IMR-90 (cell line): ENCODE measurements at regions not wholly inside any gene's neighbourhood (a gene's known extent, or its start where the extent isn't known, plus 50 kb on each side); places are given as distances from the start of the nearest gene placed in this dataset.

Experiments used
- ATAC-seq: fragments of 200-7000 bp; cut with Tn5 transposase; 2 replicates; pipeline ENCODE4 v1.9.1; 2020; ENCODE audit warnings: low read depth, mild to moderate bottlenecking, moderate library complexity
- BruUV-seq: library from RNA; stranded (reverse); fragments of 400-500 nt; replicated peaks from 2 replicates; lab custom pipeline; 2021; lab: Mats Ljungman, UMichigan
- CTCF ChIA-PET: fragments of 300-600 bp; formaldehyde crosslinking; extraction: SDS; loops from one replicate; lab custom pipeline; 2021; ENCODE audit warnings: antibody characterized with exemption; lab: Yijun Ruan, JAX
- POLR2A ChIA-PET: fragments of 300-600 bp; sonication (Branson Sonifier 250); formaldehyde crosslinking; loops from one replicate; lab custom pipeline; 2022; ENCODE audit warnings: antibody characterized with exemption; ENCODE audit not compliant: unreplicated experiment; lab: Charles Lee
- DNase-seq: peaks from one replicate; pipeline ENCODE4 v3.0.0; 2013
- H2AFZ ChIP-seq: replicated peaks from 2 replicates; pipeline ENCODE3; 2013; ENCODE audit warnings: low read length, mild to moderate bottlenecking; ENCODE audit not compliant: poor library complexity
- H2AK5ac ChIP-seq: 2 replicates; pipeline ENCODE4 v1.6.1; 2013; ENCODE audit warnings: low read depth, low read length, inconsistent platforms
- H2AK9ac ChIP-seq: replicated peaks from 2 replicates; pipeline ENCODE3; 2013; ENCODE audit warnings: mild to moderate bottlenecking, low read depth, low read length, moderate library complexity; ENCODE audit not compliant: poor library complexity
- H2BK120ac ChIP-seq: 2 replicates; pipeline ENCODE4 v1.6.1; 2013; ENCODE audit warnings: low read depth, low read length, inconsistent platforms
- H2BK15ac ChIP-seq: 3 replicates; pipeline ENCODE4 v1.6.1; 2013; ENCODE audit warnings: low read depth, low read length, inconsistent platforms
- H2BK20ac ChIP-seq: 2 replicates; pipeline ENCODE4 v1.6.1; 2013; ENCODE audit warnings: low read depth, mild to moderate bottlenecking, inconsistent platforms, low read length, moderate library complexity
- H2BK5ac ChIP-seq: 2 replicates; pipeline ENCODE4 v1.6.1; 2013; ENCODE audit warnings: mild to moderate bottlenecking, low read depth, low read length, inconsistent platforms; ENCODE audit not compliant: poor library complexity, severe bottlenecking
- H3K14ac ChIP-seq: replicated peaks from 2 replicates; pipeline ENCODE4 v1.6.1; 2013; ENCODE audit warnings: low read depth, low read length, inconsistent platforms
- H3K18ac ChIP-seq: 2 replicates; pipeline ENCODE4 v1.6.1; 2013; ENCODE audit warnings: low read depth, low read length, control low read depth
- H3K23ac ChIP-seq: 2 replicates; pipeline ENCODE4 v1.6.1; 2013; ENCODE audit warnings: low read depth, low read length, inconsistent platforms
- H3K27ac ChIP-seq: 2 replicates; pipeline ENCODE4 v1.5.1; 2013; ENCODE audit warnings: mild to moderate bottlenecking, control low read depth, low read length; ENCODE audit not compliant: insufficient read depth
- H3K27me3 ChIP-seq: 2 replicates; pipeline ENCODE4 v1.6.1; 2013; ENCODE audit warnings: low read length; ENCODE audit not compliant: control insufficient read depth, insufficient read depth
- H3K36me3 ChIP-seq: 2 replicates; pipeline ENCODE4 v1.6.1; 2013; ENCODE audit warnings: low read length, mixed read lengths; ENCODE audit not compliant: control insufficient read depth, insufficient read depth
- H3K4ac ChIP-seq: 2 replicates; pipeline ENCODE4 v1.6.1; 2013; ENCODE audit warnings: low read depth, low read length, inconsistent platforms
- H3K4me1 ChIP-seq: 2 replicates; pipeline ENCODE4 v1.6.1; 2013; ENCODE audit warnings: low read length, mixed read lengths; ENCODE audit not compliant: control insufficient read depth, insufficient read depth
- H3K4me2 ChIP-seq: 2 replicates; pipeline ENCODE4 v1.6.1; 2013; ENCODE audit warnings: low read depth, mild to moderate bottlenecking, control low read depth, low read length, moderate library complexity
- H3K4me3 ChIP-seq: 2 replicates; pipeline ENCODE4 v1.5.1; 2013; ENCODE audit warnings: low read depth, mild to moderate bottlenecking, control low read depth, low read length, moderate library complexity; ENCODE audit not compliant: insufficient read depth
- H3K56ac ChIP-seq: 2 replicates; pipeline ENCODE4 v1.6.1; 2013; ENCODE audit warnings: low read length, inconsistent platforms; ENCODE audit not compliant: insufficient read depth; ENCODE audit errors: extremely low read depth
- H3K79me1 ChIP-seq, 2 experiments: 2 replicates each; pipeline ENCODE4 v1.6.1; 2013; ENCODE audit warnings: low read length in 2 of 2, inconsistent platforms in 1 of 2, low read depth in 1 of 2
- H3K9ac ChIP-seq: 2 replicates; pipeline ENCODE4 v1.6.1; 2013; ENCODE audit warnings: low read depth, low read length, control low read depth
- H3K9me1 ChIP-seq: 2 replicates; pipeline ENCODE4 v1.6.1; 2013; ENCODE audit warnings: low read length, inconsistent platforms; ENCODE audit not compliant: insufficient read depth
- H3K9me3 ChIP-seq: 2 replicates; pipeline ENCODE4 v1.6.1; 2013; ENCODE audit warnings: low read length; ENCODE audit not compliant: control insufficient read depth, insufficient read depth
- H4K20me1 ChIP-seq: 2 replicates; pipeline ENCODE4 v1.6.1; 2013; ENCODE audit warnings: low read length, inconsistent platforms; ENCODE audit not compliant: insufficient read depth
- H4K5ac ChIP-seq: 2 replicates; pipeline ENCODE4 v1.6.1; 2013; ENCODE audit warnings: mild to moderate bottlenecking, low read depth, low read length, control low read depth
- H4K8ac ChIP-seq, 2 experiments: 2 replicates each; pipeline ENCODE4 v1.6.1; 2013; ENCODE audit warnings: low read depth in 2 of 2, low read length in 2 of 2, control low read depth in 1 of 2, inconsistent platforms in 1 of 2
- H4K91ac ChIP-seq: 2 replicates; pipeline ENCODE4 v1.6.1; 2013; ENCODE audit warnings: low read depth, low read length, inconsistent platforms; ENCODE audit not compliant: insufficient read depth
- BHLHE40 ChIP-seq: fragments of 150-350 bp; IDR thresholded peaks from 2 replicates; pipeline ENCODE4 v1.6.1; 2016; ENCODE audit warnings: mild to moderate bottlenecking, low read depth, low read length
- CEBPB ChIP-seq: IDR thresholded peaks from 2 replicates; pipeline ENCODE4 v1.6.1; 2012; ENCODE audit warnings: low read depth, low read length, improper control_type of control experiment
- CHD1 ChIP-seq: IDR thresholded peaks from 2 replicates; pipeline ENCODE4 v1.6.1; 2012; ENCODE audit warnings: low read depth, low read length, improper control_type of control experiment
- FOS ChIP-seq: fragments of 150-350 bp; IDR thresholded peaks from 2 replicates; pipeline ENCODE4 v1.6.1; 2016; ENCODE audit warnings: low read depth, low read length
- MAFK ChIP-seq: IDR thresholded peaks from 2 replicates; pipeline ENCODE4 v1.6.1; 2012; ENCODE audit warnings: low read depth, low read length, improper control_type of control experiment
- MAZ ChIP-seq: IDR thresholded peaks from 2 replicates; pipeline ENCODE4 v1.6.1; 2012; ENCODE audit warnings: low read depth, mild to moderate bottlenecking, low read length, improper control_type of control experiment, moderate library complexity, borderline replicate concordance
- MXI1 ChIP-seq: IDR thresholded peaks from 2 replicates; pipeline ENCODE4 v1.6.1; 2012; ENCODE audit warnings: low read depth, mild to moderate bottlenecking, low read length, moderate library complexity, borderline replicate concordance
- NFE2L2 ChIP-seq: fragments of 150-350 bp; IDR thresholded peaks from 2 replicates; pipeline ENCODE4 v1.6.1; 2016; ENCODE audit warnings: low read depth, mild to moderate bottlenecking, low read length
- POLR2A ChIP-seq: IDR thresholded peaks from 2 replicates; pipeline ENCODE4 v1.6.1; 2012; ENCODE audit warnings: mild to moderate bottlenecking, low read depth, low read length
- RAD21 ChIP-seq: IDR thresholded peaks from 2 replicates; pipeline ENCODE4 v1.6.1; 2012; ENCODE audit warnings: low read length, improper control_type of control experiment
- RCOR1 ChIP-seq: IDR thresholded peaks from 2 replicates; pipeline ENCODE4 v1.6.1; 2012; ENCODE audit warnings: mild to moderate bottlenecking, low read length, improper control_type of control experiment; ENCODE audit not compliant: insufficient replicate concordance
- RFX5 ChIP-seq: IDR thresholded peaks from 2 replicates; pipeline ENCODE4 v1.8.0; 2012; ENCODE audit warnings: low read depth, mild to moderate bottlenecking, low read length, moderate library complexity
- SMC3 ChIP-seq: fragments of 150-350 bp; IDR thresholded peaks from 2 replicates; pipeline ENCODE4 v1.6.1; 2016; ENCODE audit warnings: low read depth, mild to moderate bottlenecking, antibody characterized with exemption, low read length, moderate library complexity
- WGBS, 2 experiments: methylation state at CpG; one replicate each; pipeline versions ENCODE4 v1.1.5 to v1.1.7; 2013; ENCODE audit warnings: missing lambda C conversion rate in 2 of 2; ENCODE audit not compliant: insufficient read length in 1 of 2; ENCODE audit errors: extremely low coverage in 2 of 2; 5-methylcytosine and 5-hydroxymethylcytosine counted together
- dilution Hi-C: fragments of 300-500 bp; cut with HindIII; formaldehyde crosslinking; loops from one replicate; pipeline ENCODE4 v1.14.3; 2018; ENCODE audit warnings: low sequenced_read_pairs; ENCODE audit not compliant: unreplicated experiment
- in situ Hi-C: fragments of 300-500 bp; cut with MboI; formaldehyde crosslinking; loops from 3 replicates; pipeline ENCODE4 v1.14.3; 2019; ENCODE audit warnings: low sequenced_read_pairs, inconsistent platforms, mixed read lengths
- intact Hi-C: fragments of 100-400 bp; cut with micrococcal nuclease; formaldehyde crosslinking; loops from 2 replicates; pipeline ENCODE4 v1.10.0; 2022
- TF ChIP-seq, protein P1 (sequence below): conservative IDR thresholded peaks from 2 replicates; pipeline ENCODE4 v1.5.1; 2012; ENCODE audit warnings: mild to moderate bottlenecking, low read depth, low read length, improper control_type of control experiment
- TF ChIP-seq, protein P2 (sequence below): fragments of 150-350 bp; IDR thresholded peaks from 2 replicates; pipeline ENCODE4 v1.6.1; 2016; ENCODE audit warnings: low read depth, mild to moderate bottlenecking, low read length, moderate library complexity, borderline replicate concordance
- TF ChIP-seq, protein P3 (sequence below): fragments of 150-350 bp; IDR thresholded peaks from 2 replicates; pipeline ENCODE4 v1.6.1; 2017; ENCODE audit warnings: mild to moderate bottlenecking, antibody characterized with exemption, low read length, low read depth

DNA sequence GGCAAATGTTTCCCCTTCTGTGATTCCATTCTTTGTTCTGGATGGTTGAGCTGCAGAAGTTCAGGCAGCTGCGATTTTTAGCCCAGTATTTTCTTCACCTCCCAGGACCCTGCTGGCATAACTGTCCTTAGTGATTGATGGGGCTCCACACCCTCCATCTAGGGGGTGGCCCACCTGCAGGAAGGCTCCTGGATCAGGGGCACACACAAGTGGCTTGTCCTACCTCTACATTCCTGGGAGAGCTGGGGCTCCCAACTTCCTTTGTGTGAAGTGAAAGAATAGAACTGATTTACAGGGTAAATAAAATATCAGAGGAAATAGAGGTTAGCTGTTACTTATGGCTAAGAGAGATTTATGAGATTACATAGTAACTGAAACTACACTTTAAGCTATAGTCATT, 129.5 kb upstream of the MAP3K7 start:
- Histone ChIP-seq H3K27me3 (no peaks in the 10 kb centered on the region; the same call in 1 of the 2 replicates), H3K18ac (no peak overlapping the region), H4K8ac (no peak overlapping the region), H3K4me3 (no peak overlapping the region), H3K79me1 (no peaks in the 10 kb centered on the region), H3K9me1 (no peaks in the 10 kb centered on the region), H2BK15ac (no peak overlapping the region), H3K4ac (no peak overlapping the region), H3K56ac (no peak overlapping the region), H3K4me2 (no peak overlapping the region), H3K9ac (no peak overlapping the region), H4K20me1 (no peaks in the 10 kb centered on the region), H4K5ac (no peak overlapping the region), H3K27ac (no peak overlapping the region), H2BK20ac (no peak overlapping the region), H3K14ac (no peak overlapping the region), H2AFZ (no peak overlapping the region), H2AK9ac (no peak overlapping the region), H3K4me1 (no peaks in the 10 kb centered on the region), H2BK120ac (no peak overlapping the region), H3K23ac (no peak overlapping the region), H3K36me3 (no peaks in the 10 kb centered on the region), H3K9me3 (no peaks in the 10 kb centered on the region), H2BK5ac (no peak overlapping the region), H4K91ac (no peak overlapping the region), H2AK5ac (no peak overlapping the region)
- intact Hi-C loops: no loop called here
- ATAC-seq (no peak), DNase-seq (no peak)
- no CpG with 5 or more reads among the region's 1 CpG for WGBS, 2 experiments
- POLR2A ChIA-PET: no interaction called here
- TF ChIP-seq NFE2L2: no peak
- no peak for TF ChIP-seq FOS
- TF ChIP-seq BHLHE40: no peak
- no peak for TF ChIP-seq POLR2A
- TF ChIP-seq SMC3: no peak
- no peak for TF ChIP-seq CEBPB
- TF ChIP-seq MXI1: no peak
- TF ChIP-seq MAFK: no peak
- no peak for TF ChIP-seq RCOR1
- TF ChIP-seq RAD21: no peak
- TF ChIP-seq, protein P1, sequence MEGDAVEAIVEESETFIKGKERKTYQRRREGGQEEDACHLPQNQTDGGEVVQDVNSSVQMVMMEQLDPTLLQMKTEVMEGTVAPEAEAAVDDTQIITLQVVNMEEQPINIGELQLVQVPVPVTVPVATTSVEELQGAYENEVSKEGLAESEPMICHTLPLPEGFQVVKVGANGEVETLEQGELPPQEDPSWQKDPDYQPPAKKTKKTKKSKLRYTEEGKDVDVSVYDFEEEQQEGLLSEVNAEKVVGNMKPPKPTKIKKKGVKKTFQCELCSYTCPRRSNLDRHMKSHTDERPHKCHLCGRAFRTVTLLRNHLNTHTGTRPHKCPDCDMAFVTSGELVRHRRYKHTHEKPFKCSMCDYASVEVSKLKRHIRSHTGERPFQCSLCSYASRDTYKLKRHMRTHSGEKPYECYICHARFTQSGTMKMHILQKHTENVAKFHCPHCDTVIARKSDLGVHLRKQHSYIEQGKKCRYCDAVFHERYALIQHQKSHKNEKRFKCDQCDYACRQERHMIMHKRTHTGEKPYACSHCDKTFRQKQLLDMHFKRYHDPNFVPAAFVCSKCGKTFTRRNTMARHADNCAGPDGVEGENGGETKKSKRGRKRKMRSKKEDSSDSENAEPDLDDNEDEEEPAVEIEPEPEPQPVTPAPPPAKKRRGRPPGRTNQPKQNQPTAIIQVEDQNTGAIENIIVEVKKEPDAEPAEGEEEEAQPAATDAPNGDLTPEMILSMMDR: no peak
- TF ChIP-seq CHD1: no peak
- TF ChIP-seq, protein P2, sequence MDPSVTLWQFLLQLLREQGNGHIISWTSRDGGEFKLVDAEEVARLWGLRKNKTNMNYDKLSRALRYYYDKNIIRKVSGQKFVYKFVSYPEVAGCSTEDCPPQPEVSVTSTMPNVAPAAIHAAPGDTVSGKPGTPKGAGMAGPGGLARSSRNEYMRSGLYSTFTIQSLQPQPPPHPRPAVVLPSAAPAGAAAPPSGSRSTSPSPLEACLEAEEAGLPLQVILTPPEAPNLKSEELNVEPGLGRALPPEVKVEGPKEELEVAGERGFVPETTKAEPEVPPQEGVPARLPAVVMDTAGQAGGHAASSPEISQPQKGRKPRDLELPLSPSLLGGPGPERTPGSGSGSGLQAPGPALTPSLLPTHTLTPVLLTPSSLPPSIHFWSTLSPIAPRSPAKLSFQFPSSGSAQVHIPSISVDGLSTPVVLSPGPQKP: no peak
- no peak for TF ChIP-seq MAZ
- TF ChIP-seq, protein P3, sequence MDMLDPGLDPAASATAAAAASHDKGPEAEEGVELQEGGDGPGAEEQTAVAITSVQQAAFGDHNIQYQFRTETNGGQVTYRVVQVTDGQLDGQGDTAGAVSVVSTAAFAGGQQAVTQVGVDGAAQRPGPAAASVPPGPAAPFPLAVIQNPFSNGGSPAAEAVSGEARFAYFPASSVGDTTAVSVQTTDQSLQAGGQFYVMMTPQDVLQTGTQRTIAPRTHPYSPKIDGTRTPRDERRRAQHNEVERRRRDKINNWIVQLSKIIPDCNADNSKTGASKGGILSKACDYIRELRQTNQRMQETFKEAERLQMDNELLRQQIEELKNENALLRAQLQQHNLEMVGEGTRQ: no peak
- TF ChIP-seq RFX5: no peak
- in situ Hi-C loops: no loop called here
- no TSS peak for BruUV-seq
- dilution Hi-C loops: no loop called here
- CTCF ChIA-PET: no interaction called here
